ENCODE measurements at regions not wholly inside any gene's neighbourhood (a gene's known extent, or its start where the extent isn't known, plus 50 kb on each side); places are given as distances from the start of the nearest gene placed in this dataset.
"Not testable (repeated sequence)": the region's sequence is repeated elsewhere in the genome, so short reads cannot be mapped to it uniquely, and the experiment has no call there.

DNA sequence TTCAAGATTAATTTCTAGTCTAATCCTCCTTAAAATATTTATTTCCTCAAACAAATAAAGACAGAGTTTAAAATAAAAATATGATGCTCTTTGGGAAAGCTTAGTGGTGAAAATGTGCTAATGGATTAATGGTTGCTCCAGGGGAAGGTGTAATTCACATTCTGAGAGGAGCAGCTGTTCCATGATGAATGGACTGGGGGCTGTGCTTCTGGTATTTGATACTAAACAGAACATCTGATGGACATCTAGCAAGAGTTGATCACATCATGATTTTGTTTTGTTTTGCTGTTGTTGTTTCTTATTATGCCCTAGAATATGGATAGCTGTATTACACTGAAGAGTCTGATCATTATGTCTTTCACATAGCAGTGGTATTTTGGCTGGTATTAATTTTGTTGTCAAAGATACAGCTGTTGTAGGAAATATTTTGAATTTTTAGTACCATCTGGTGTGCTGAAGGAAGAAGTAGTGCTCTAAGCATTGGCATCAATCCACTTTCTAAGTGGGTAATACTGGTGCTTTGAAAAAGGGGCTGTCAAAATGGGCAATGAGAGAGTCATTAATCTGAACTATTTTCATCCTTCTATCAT lies 296.4 kb downstream of the ADAMTS20 start:
- in situ Hi-C loops (cut with HindIII; ENCODE audit: low sequenced_read_pairs): no loop called here

DNA sequence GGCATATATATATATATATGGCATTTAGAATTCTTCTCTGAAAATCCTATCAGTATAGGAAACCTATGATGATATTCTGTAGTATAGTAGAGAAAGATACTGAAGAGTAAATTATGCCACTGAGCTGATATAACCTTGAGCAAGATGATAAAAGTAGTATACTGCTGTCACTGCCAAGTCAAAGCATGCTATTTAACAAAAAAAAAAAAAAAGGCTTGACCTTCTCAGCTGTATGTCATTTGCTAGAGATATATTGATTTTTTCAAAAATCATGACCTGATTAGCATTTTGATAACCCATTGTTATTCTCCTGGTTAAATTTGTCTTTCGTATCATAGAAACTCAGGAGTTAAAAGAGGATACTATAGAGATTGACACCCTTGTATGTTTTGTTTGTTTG lies 299.4 kb downstream of the ADAMTS20 start:
- in situ Hi-C loops (cut with HindIII; ENCODE audit: low sequenced_read_pairs): no loop called here

- in situ Hi-C loops (cut with HindIII; ENCODE audit: low sequenced_read_pairs): no loop called here
Observed at GRCh38 chr12:43245947-43246346, 306.1 kb downstream of the ADAMTS20 start.

DNA sequence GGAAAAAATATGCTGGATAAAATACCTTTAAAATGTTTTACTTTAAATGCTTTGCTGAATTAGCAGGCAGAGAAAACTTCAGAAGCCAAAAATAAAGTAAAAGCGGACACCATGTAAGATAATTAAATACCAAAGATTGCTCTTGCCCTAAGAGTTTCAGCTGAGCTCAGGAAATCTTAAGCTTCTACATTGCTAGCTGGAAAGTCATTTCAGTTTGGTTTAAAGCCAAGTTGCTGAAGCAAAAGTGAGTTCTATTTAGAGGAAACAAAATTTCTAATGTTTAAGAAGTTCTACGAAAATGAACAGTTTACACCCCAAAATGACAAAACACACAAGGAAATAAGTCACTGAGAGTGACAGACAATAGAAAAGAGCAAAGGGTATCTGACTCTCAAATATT lies 310.0 kb downstream of the ADAMTS20 start:
- in situ Hi-C loops (cut with HindIII; ENCODE audit: low sequenced_read_pairs): no loop called here

DNA sequence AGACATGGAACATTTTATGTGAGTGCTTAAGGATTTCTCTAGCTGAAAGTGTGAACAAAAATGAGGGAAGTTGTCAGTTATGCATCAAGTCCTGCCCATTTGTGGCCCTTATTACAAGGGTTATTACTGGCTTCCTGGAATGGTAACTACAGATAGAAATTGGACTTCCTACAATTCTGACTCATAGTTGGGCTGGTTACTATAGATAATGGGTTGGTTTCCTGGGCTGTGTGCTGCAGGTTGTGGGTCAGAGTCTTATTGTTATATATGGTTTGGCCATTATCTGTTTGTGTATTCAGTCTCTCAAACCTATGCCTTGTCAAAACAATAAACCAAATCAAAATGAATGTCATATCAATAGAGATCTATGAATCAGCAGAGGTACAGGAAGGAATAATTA lies 313.7 kb downstream of the ADAMTS20 start:
- in situ Hi-C loops (cut with HindIII; ENCODE audit: low sequenced_read_pairs): no loop called here

- in situ Hi-C loops (cut with HindIII; ENCODE audit: low sequenced_read_pairs): no loop called here
Observed at GRCh38 chr12:43237238-43237879, 314.6 kb downstream of the ADAMTS20 start.

- in situ Hi-C loops (cut with HindIII; ENCODE audit: low sequenced_read_pairs): no loop called here
Observed at GRCh38 chr12:43235721-43236120, 316.3 kb downstream of the ADAMTS20 start.

GRCh38 chr12:43233861-43234260 lies 318.1 kb downstream of the ADAMTS20 start:
- in situ Hi-C loops (cut with HindIII; ENCODE audit: low sequenced_read_pairs): no loop called here

- in situ Hi-C loops (cut with HindIII; ENCODE audit: low sequenced_read_pairs): no loop called here
Observed at GRCh38 chr12:43226151-43226550, 325.9 kb downstream of the ADAMTS20 start.

- in situ Hi-C loops (cut with HindIII; ENCODE audit: low sequenced_read_pairs): not testable (repeated sequence)
Observed at GRCh38 chr12:43224190-43224805, 327.7 kb downstream of the ADAMTS20 start.

DNA sequence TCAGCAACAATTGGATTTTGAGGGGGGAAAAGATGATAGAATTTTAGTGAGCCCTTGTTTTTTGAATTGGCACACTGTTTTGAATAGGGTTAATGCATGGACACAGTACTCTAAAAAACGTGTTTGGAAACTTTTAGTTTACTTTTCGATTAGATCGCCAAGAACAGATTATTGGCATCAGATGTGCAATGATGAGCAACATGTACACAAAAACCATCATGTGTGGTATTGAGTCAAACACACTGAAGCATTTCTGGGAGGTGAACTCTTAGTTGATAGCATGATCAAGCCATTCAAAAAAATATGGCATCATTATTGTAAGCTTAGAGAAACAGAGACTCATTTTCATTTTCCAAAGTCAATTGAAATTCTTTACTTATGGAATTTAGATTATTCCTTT lies 329.2 kb downstream of the ADAMTS20 start:
- in situ Hi-C loops (cut with HindIII; ENCODE audit: low sequenced_read_pairs): no loop called here

GRCh38 chr12:43221216-43221615 lies 330.8 kb downstream of the ADAMTS20 start:
- in situ Hi-C loops (cut with HindIII; ENCODE audit: low sequenced_read_pairs): no loop called here

DNA sequence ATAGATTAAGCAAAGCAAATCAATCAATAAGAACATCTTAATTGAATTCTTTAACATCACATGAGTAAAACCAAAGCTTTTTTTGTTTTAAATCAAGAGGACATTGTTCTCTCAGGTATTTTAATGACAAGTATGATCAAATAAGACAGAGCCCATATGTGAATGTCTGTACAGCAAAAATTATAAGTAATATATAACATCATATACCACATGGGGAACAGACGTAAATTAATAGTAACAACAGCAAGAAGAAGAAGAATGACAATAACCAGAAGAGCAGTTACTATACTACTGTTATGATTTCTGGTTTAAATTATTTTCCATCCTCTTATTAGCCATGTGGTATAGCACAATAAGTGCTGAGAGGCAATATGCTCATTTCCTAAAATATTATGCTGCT lies 335.5 kb downstream of the ADAMTS20 start:
- in situ Hi-C loops (cut with HindIII; ENCODE audit: low sequenced_read_pairs): no loop called here

GRCh38 chr12:43214166-43214565 lies 337.8 kb downstream of the ADAMTS20 start:
- in situ Hi-C loops (cut with HindIII; ENCODE audit: low sequenced_read_pairs): no loop called here

DNA sequence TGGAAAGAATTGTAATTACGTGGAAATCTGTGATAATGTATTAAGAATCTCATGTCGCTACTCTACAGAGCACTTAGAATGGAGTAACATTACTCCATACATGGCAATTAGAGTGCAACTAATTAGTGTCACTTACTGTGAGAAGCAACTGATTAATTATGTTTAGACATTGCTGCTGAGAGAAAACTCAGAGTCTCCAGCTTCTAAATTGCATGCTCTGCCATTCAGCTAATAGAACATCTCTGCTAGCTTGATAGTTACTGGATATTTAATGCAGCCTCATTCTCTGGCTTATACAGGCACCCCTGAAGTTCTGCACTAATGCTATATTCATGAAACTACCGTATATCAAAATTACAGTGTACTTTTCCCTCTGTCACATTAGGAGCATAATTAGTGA lies 338.4 kb downstream of the ADAMTS20 start:
- in situ Hi-C loops (cut with HindIII; ENCODE audit: low sequenced_read_pairs): no loop called here

DNA sequence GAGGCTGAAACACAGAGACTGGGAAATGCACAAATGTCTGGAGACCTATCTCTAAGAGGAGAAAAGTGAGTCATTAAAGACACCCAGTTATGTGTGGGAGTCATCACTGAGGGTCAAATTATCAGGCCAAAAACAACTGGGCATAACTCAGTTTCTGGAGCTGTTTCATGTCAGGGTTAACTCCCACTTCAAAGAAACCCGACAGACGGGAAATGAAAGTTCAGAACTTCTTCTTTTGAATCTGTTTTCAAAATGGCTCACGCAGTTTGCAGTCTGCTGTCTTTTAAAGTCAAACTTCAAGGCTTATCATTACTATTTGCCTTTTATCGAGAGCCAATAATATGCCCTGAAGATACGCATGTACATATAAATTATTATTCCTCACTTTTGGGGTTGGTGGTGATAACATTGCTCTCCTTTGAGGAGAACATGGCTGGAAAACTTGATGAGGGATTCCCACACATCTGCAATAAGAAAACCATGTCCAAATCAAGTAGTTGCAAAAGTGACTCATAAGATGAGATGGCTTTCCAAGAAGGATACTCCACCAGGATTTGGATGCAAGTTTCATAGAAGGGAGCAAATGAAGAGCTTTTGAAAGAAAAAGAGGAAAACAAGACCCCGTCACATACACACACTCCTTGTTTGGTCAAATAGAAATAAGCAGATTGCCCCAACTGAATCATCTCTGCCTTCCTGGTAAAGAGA lies 341.4 kb downstream of the ADAMTS20 start:
- in situ Hi-C loops (cut with HindIII; ENCODE audit: low sequenced_read_pairs): no loop called here

GRCh38 chr12:43208627-43209026 lies 343.4 kb downstream of the ADAMTS20 start:
- in situ Hi-C loops (cut with HindIII; ENCODE audit: low sequenced_read_pairs): no loop called here

DNA sequence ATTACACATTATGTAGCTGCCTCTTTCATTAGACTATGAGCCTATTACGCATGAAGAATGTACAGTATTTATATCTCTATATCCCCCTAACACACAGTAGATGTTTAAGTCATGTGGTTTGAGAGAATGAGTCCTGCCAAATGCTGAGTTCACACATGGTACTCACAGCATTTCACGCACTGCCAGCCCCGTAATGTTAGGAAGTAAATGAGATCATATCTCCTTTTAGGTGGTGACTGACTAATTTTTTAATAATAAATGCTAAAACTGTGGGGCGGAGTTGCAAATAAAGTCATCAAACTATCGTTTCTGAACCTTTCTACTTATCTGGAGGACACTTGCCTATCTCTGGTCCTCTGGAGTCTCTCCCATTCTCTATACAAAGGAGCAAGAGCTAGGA lies 343.8 kb downstream of the ADAMTS20 start:
- in situ Hi-C loops (cut with HindIII; ENCODE audit: low sequenced_read_pairs): no loop called here

- in situ Hi-C loops (cut with HindIII; ENCODE audit: low sequenced_read_pairs): no loop called here
Observed at GRCh38 chr12:43206396-43206795, 345.6 kb downstream of the ADAMTS20 start.

- in situ Hi-C loops (cut with HindIII; ENCODE audit: low sequenced_read_pairs): no loop called here
Observed at GRCh38 chr12:43198608-43199007, 353.4 kb downstream of the ADAMTS20 start.

- in situ Hi-C loops (cut with HindIII; ENCODE audit: low sequenced_read_pairs): no loop called here
Observed at GRCh38 chr12:43196268-43196907, 355.6 kb downstream of the ADAMTS20 start.
